ENCODE measurements at regions not wholly inside any gene's neighbourhood (a gene's known extent, or its start where the extent isn't known, plus 50 kb on each side); places are given as distances from the start of the nearest gene placed in this dataset.

- no peak for TF ChIP-seq CTCF (IDR thresholded peaks at IDR 0.05)
- intact Hi-C loops (cut with DNase I, micrococcal nuclease): no loop called here
- DNase-seq (no peak), ATAC-seq (no peak)
- Histone ChIP-seq H3K4me1 (ENCODE audit: low read depth) (no peaks in the 10 kb centered on the region), H3K9me3 (no peaks in the 10 kb centered on the region), H3K4me3 (no peak overlapping the region), H3K36me3 (ENCODE audit: low read depth) (no peaks in the 10 kb centered on the region)
These were observed 174.0 kb downstream of the ARL4C start for GRCh38 chr2:234322766-234323465.

- intact Hi-C loops (cut with DNase I, micrococcal nuclease): no loop called here
- Histone ChIP-seq H3K4me1 (ENCODE audit: low read depth) (no peaks in the 10 kb centered on the region), H3K9me3 (no peaks in the 10 kb centered on the region), H3K4me3 (no peak overlapping the region), H3K36me3 (ENCODE audit: low read depth) (no peaks in the 10 kb centered on the region)
- TF ChIP-seq CTCF (IDR thresholded peaks at IDR 0.05): no peak
- DNase-seq: no peak
- ATAC-seq: no peak
These were observed 176.8 kb downstream of the ARL4C start for GRCh38 chr2:234320066-234320465.

GRCh38 chr2:234318361-234318760 lies 178.5 kb downstream of the ARL4C start:
- Histone ChIP-seq H3K36me3 (ENCODE audit: low read depth) (no peaks in the 10 kb centered on the region), H3K9me3 (no peaks in the 10 kb centered on the region), H3K4me3 (no peak overlapping the region), H3K4me1 (ENCODE audit: low read depth) (no peaks in the 10 kb centered on the region)
- ATAC-seq (no peak), DNase-seq (no peak)
- no peak for TF ChIP-seq CTCF (IDR thresholded peaks at IDR 0.05)
- intact Hi-C loops (cut with DNase I, micrococcal nuclease): no loop called here

GRCh38 chr2:234313558-234313957 lies 183.3 kb downstream of the ARL4C start:
- Histone ChIP-seq H3K4me3 (no peak overlapping the region), H3K4me1 (ENCODE audit: low read depth) (no peaks in the 10 kb centered on the region), H3K36me3 (ENCODE audit: low read depth) (no peaks in the 10 kb centered on the region), H3K9me3 (no peaks in the 10 kb centered on the region)
- TF ChIP-seq CTCF (IDR thresholded peaks at IDR 0.05): no peak
- ATAC-seq (no peak), DNase-seq (no peak)
- intact Hi-C loops (cut with DNase I, micrococcal nuclease): no loop called here

GRCh38 chr2:234310166-234310565 lies 186.7 kb downstream of the ARL4C start:
- TF ChIP-seq CTCF (IDR thresholded peaks at IDR 0.05): no peak
- no peaks in the 10 kb centered on the region for H3K36me3 ChIP-seq (ENCODE audit: low read depth)
- DNase-seq: no peak
- H3K4me1 ChIP-seq (ENCODE audit: low read depth): no peaks in the 10 kb centered on the region
- ATAC-seq: no peak
- no peaks in the 10 kb centered on the region for H3K9me3 ChIP-seq
- H3K4me3 ChIP-seq: no peak overlapping the region
- intact Hi-C loops (cut with DNase I, micrococcal nuclease): no loop called here

GRCh38 chr2:234309431-234309830 lies 187.4 kb downstream of the ARL4C start:
- TF ChIP-seq CTCF (IDR thresholded peaks at IDR 0.05): no peak
- intact Hi-C loops (cut with DNase I, micrococcal nuclease): no loop called here
- no peaks in the 10 kb centered on the region for H3K9me3 ChIP-seq

More at GRCh38 chr2:234309431-234309830, 187.4 kb downstream of the ARL4C start:
- no peak for ATAC-seq
- Histone ChIP-seq H3K4me1 (ENCODE audit: low read depth) (no peaks in the 10 kb centered on the region), H3K4me3 (no peak overlapping the region), H3K36me3 (ENCODE audit: low read depth) (no peaks in the 10 kb centered on the region)
- DNase-seq: no peak
